GM12865 (cell line): ENCODE measurements at regions not wholly inside any gene's neighbourhood (a gene's known extent, or its start where the extent isn't known, plus 50 kb on each side); places are given as distances from the start of the nearest gene placed in this dataset.

ENCODE experiments used
- DNase-seq: peaks from one replicate; pipeline ENCODE4 v3.0.0; 2010; ENCODE audit warnings: low read depth
- H3K4me3 ChIP-seq: 2 replicates; pipeline ENCODE4 v1.5.1; 2011; ENCODE audit warnings: mild to moderate bottlenecking, low read depth, low read length, control low read depth
- TF ChIP-seq, protein P1 (sequence below): IDR thresholded peaks from 2 replicates; pipeline ENCODE4 v1.5.1; 2011; ENCODE audit warnings: low read length, control low read depth, low read depth, inconsistent platforms; ENCODE audit not compliant: insufficient read depth; ENCODE audit errors: missing control alignments

DNA sequence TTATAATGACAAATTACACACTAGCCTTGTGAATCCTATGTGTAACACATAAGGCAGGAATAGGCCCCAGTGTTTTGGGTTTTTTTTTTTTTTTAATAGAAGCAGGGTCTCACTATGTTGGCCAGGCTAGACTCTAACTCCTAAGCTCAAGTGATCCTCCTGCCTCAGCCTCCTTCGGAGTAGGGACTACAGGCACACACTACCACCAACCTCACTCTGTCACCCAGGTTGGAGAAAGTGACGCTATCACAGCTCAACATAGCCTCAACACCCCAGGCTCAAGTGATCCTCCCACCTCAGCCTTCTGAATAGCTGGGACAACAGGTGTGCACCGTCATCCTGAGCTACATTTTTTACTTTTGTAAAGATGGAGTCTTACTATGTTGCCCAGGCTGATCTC lies 205.8 kb upstream of the RREB1 start:
- DNase-seq, result no peak
- no peak overlapping the region for H3K4me3 ChIP-seq
- TF ChIP-seq, protein P1, sequence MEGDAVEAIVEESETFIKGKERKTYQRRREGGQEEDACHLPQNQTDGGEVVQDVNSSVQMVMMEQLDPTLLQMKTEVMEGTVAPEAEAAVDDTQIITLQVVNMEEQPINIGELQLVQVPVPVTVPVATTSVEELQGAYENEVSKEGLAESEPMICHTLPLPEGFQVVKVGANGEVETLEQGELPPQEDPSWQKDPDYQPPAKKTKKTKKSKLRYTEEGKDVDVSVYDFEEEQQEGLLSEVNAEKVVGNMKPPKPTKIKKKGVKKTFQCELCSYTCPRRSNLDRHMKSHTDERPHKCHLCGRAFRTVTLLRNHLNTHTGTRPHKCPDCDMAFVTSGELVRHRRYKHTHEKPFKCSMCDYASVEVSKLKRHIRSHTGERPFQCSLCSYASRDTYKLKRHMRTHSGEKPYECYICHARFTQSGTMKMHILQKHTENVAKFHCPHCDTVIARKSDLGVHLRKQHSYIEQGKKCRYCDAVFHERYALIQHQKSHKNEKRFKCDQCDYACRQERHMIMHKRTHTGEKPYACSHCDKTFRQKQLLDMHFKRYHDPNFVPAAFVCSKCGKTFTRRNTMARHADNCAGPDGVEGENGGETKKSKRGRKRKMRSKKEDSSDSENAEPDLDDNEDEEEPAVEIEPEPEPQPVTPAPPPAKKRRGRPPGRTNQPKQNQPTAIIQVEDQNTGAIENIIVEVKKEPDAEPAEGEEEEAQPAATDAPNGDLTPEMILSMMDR, result no peak

DNA sequence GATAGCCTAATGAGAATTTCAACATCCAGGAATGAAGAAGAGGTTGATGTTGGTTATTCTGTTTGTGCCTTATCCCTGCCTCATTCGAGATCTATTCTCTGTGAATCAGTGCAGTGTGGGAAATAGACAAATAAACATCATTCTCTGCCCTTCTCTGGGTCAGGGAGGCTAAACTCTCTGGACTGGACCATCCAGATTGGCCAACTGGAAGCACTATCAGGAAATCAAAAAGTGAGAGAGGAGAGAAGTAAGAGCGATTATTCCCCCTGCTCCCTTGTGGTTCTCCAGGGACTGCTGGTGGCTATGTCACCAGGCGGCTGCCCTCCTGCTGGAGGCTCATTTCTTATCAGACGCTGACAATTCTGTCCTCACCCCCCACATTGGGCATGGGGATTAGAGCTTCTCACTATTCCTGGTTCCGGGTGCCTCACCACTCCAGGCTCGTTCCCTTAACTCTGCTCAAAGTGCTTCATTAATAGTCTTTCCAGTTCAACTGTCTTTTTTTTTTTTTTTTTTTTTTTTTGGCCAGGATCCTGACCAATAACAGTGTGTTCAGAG lies 201.7 kb upstream of the RREB1 start:
- no peak overlapping the region for H3K4me3 ChIP-seq
- TF ChIP-seq, protein P1, result no peak
- no peak for DNase-seq

DNA sequence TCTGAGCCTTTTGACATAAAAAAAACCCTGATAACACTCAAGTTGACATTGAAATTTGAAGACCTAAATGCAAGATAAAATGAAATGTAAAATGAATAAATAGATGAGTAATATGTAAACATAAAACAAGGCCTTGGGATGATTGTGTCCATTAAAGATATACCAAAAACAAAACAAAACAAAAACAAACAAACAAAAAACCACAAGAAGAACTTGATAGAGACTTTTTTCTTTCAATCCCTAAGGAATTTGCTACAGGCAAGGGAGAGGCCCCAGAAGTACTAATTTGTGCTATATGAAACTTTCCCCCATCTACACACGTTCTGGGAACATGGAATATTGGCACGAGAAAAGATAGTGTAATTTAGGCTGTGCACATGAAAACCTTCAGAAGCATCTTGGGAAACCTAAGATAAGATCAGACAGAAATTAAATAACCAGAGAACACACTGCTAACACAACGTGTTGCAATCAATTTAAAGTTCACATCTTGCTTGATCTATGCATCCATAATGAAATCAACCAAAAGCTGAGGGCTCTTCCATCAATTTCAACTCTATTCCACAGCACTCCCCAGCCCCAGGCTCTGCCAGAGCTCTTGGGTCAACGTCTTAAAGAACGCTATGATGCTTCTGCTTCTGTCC lies 201.1 kb upstream of the RREB1 start:
- DNase-seq, result no peak
- TF ChIP-seq, protein P1, result no peak
- no peak overlapping the region for H3K4me3 ChIP-seq

DNA sequence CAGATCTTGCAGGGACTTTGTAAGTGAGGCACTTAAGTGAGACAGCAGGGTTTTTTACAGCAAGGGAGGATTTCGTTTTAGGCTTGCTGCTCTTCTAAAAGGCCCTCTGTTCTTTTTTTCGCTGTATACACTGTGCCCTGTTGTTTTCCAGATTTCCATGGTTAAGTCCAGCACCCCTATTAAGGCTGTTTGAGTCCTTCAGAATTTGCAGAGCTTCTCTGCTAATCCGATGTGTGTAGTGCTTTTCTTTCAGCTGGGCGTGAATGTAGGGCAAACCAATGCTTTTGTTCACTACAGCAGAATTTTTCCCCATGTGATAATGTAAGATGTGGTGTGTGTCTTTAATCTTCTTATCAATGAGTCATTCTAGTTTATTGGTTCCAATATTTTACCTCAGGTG lies 200.5 kb upstream of the RREB1 start:
- no peak overlapping the region for H3K4me3 ChIP-seq
- DNase-seq, result no peak
- TF ChIP-seq, protein P1, result no peak

DNA sequence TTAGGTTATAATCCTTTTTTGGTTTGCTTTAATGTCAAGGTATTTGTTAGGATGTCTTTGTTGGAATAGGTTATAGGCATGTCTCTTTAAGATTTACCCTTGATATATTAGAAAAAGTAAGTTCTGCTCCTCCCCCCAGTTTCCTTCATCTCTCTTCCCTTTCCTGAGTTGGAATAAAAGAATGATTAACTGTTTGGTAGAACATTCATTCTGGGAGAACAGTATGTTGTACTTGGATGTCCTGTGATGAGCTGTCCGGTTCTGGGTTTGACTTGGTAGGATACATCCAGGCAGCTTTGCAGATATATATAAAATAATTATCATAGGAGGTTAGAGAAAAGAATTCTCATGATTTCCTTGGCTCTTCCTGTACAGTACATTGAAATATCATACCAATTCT lies 199.6 kb upstream of the RREB1 start:
- TF ChIP-seq, protein P1, result no peak
- H3K4me3 ChIP-seq, result no peak overlapping the region
- no peak for DNase-seq

DNA sequence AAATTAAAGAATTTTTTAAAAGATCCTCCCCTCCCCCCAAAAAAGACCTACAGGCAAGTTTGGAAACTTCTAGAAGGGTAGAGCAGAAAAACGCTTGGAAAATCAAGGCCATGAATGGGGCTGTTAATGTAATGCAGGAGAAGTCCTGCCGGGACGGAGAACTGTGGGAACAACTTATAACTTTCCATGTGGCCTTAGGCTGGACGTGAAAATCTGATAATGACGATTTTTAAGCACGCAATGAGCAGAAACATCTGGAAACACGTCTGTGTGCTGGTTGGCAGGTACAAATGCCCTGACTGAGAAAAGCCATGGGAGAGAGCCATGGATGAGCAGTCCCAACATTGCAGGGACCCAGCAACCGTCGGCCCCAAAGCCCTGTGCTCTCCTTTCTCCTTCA lies 198.7 kb upstream of the RREB1 start:
- no peak overlapping the region for H3K4me3 ChIP-seq
- DNase-seq, result no peak
- TF ChIP-seq, protein P1, result no peak

DNA sequence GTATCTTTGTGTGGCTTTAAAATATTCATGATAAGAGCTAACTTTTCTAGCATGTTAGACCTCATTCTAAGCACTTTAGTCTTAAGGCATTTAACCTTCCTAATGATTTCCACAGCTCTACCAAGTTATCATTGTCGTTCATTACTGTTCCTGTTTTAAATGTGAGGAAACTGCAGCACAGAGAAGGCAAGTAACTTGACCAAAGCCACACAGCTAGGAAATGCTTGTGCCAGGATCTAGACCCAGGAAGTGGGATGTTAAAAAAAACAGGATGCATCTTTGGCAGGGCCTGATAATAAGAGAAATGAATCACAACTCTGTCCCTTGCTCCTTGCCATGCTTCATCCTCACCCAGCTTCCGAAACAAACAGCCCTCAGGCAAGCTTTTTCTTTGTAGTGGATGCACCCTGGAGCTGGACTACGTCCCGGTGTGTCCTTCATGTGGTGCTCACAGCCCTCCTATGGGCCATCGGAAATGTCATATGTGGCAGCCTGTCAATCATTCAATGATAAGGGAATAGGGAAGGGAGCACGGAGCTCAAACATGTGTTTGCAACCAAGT lies 196.9 kb upstream of the RREB1 start:
- DNase-seq, result no peak
- no peak overlapping the region for H3K4me3 ChIP-seq
- TF ChIP-seq, protein P1, result no peak
